Peyer's patch (tissue), 4 donors: ENCODE measurements at regions not wholly inside any gene's neighbourhood (a gene's known extent, or its start where the extent isn't known, plus 50 kb on each side); places are given as distances from the start of the nearest gene placed in this dataset.
"Not testable (repeated sequence)": the region's sequence is repeated elsewhere in the genome, so short reads cannot be mapped to it uniquely, and the experiment has no call there.

Experiments
- DNase-seq, 3 donors: peaks; one replicate each; pipeline ENCODE4 v3.0.0-alpha.2; 2017 to 2019
- H3K27ac ChIP-seq, 4 donors: fragments of 200-600 bp; sonication (generic); one replicate each; pipeline ENCODE4 v1.5.1; 2016 to 2019
- H3K27me3 ChIP-seq, 2 donors: fragments of 200-600 bp; sonication (generic); one replicate each; pipeline ENCODE4 v1.5.1; 2019
- H3K36me3 ChIP-seq, 3 donors: fragments of 200-600 bp; sonication (generic); one replicate each; pipeline ENCODE4 v1.5.1; 2016 to 2019
- H3K4me1 ChIP-seq, 4 donors: fragments of 200-600 bp; sonication (generic); one replicate each; pipeline ENCODE4 v1.5.1; 2016 to 2019
- H3K4me3 ChIP-seq, 4 donors: fragments of 200-600 bp; sonication (generic); 1 replicate in 3 of 4; 2 replicates in 1 of 4; pipeline ENCODE4 v1.5.1; 2016 to 2019; ENCODE audit warnings: mild to moderate bottlenecking in 1 of 4
- H3K9me3 ChIP-seq, 4 donors: fragments of 200-600 bp; sonication (generic); one replicate each; pipeline ENCODE4 v1.5.1; 2016 to 2019; ENCODE audit warnings: mild to moderate bottlenecking in 1 of 4
- POLR2A ChIP-seq, 2 donors: fragments of 450-650 bp; IDR thresholded peaks; one replicate each; pipeline ENCODE4 v1.5.1; 2017; ENCODE audit warnings: antibody characterized with exemption in 2 of 2, mild to moderate bottlenecking in 2 of 2, moderate library complexity in 2 of 2
- TF ChIP-seq, protein P1 (sequence below), 6 experiments: fragments of 450-650 bp in 4 of 6; fragments of 200-600 bp in 2 of 6; sonication (generic) in 1 of 6; IDR thresholded peaks; one replicate each; pipeline ENCODE4 v1.5.1; 2017 to 2019; ENCODE audit warnings: antibody characterized with exemption in 6 of 6, mild to moderate bottlenecking in 3 of 6, moderate library complexity in 1 of 6

DNA sequence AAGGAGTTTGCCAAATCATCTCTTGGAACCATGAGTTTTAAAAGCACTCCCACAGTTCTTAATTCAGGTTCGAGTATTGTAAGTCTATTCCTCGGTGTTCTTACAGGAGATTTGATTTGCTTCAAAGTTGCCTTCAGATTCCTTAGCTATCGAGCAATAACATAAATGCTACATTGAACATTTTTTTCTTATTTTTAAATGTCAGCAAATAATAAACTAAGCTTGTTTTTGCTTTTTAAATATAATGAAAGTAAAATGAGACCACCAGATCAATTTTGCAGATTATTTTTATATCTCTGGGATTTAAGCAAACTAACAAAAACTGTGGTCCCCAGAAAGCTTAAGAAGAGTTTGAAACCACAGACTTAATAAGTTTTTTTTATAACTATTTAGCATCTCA lies 195.5 kb downstream of the LNPK start:
- DNase-seq, result no peak

DNA sequence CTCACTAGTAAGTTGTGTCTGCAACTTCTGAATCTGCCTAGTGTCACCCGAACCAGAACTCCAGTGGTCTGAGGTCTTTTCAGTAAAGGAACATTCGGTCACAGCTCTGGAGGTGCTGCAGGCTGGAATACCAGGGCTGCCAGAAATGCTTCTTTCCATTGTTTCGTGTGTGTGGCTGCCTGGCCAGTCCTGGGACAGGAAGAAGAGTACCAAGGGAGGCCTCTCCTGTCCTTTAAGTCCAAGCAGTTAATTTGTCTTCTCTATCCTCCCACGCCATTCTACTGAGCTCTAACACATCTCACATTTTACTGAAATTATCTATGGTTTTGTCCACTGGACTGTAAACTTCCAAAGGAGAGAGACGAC lies 196.0 kb downstream of the LNPK start:
- Histone ChIP-seq H3K9me3 (no peaks in the 10 kb centered on the region), H3K4me1 (no peaks in the 10 kb centered on the region)
- TF ChIP-seq, protein P1, sequence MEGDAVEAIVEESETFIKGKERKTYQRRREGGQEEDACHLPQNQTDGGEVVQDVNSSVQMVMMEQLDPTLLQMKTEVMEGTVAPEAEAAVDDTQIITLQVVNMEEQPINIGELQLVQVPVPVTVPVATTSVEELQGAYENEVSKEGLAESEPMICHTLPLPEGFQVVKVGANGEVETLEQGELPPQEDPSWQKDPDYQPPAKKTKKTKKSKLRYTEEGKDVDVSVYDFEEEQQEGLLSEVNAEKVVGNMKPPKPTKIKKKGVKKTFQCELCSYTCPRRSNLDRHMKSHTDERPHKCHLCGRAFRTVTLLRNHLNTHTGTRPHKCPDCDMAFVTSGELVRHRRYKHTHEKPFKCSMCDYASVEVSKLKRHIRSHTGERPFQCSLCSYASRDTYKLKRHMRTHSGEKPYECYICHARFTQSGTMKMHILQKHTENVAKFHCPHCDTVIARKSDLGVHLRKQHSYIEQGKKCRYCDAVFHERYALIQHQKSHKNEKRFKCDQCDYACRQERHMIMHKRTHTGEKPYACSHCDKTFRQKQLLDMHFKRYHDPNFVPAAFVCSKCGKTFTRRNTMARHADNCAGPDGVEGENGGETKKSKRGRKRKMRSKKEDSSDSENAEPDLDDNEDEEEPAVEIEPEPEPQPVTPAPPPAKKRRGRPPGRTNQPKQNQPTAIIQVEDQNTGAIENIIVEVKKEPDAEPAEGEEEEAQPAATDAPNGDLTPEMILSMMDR (IDR thresholded peaks at IDR 0.05), result no peak
- no peak for TF ChIP-seq POLR2A (IDR thresholded peaks at IDR 0.05)

More for the DNA sequence above, 195.5 kb downstream of the LNPK start:
- no peak overlapping the region for H3K4me3 ChIP-seq
- H3K27ac ChIP-seq, result no peak overlapping the region
- H3K9me3 ChIP-seq, result no peaks in the 10 kb centered on the region
- no peaks in the 10 kb centered on the region for H3K36me3 ChIP-seq
- H3K4me1 ChIP-seq, result no peaks in the 10 kb centered on the region
- no peak for TF ChIP-seq POLR2A (IDR thresholded peaks at IDR 0.05)
- TF ChIP-seq, protein P1 (IDR thresholded peaks at IDR 0.05), result no peak
- no peaks in the 10 kb centered on the region for H3K27me3 ChIP-seq

DNA sequence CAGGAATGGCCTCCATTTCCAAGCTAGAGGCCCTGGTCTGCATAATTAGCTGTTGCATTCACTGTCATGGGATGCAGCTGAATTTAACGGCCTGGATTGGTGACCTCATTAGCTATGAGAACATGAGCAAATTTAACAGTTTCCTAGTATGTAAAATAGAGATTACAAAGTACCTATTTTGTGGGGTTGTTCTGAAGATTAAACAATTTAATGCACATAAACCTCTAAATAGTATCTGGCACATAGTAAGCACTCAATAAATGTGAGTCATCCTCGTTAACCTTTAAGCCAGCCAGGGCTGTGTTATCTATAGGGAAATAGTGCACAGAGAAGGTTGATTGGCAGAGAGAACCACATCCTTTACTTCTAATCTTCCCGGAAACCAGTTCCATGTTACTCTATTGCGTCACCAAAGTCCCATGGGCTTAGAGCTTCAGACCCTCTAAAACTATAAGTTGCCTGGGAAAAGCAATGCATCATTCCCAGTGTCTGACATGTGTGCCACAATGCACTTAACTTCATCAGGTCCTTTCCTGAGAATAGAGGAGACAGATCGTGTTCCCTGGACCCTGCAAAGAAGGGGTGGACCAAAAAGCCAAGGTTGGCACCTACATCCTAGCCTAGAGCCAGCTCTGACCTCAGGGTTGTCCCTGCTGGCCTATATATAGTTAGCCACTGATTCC lies 196.5 kb downstream of the LNPK start:
- no peak for DNase-seq
- Histone ChIP-seq H3K27me3 (no peaks in the 10 kb centered on the region), H3K9me3 (no peaks in the 10 kb centered on the region), H3K36me3 (no peaks in the 10 kb centered on the region), H3K4me1 (no peaks in the 10 kb centered on the region), H3K4me3 (no peak overlapping the region), H3K27ac (no peak overlapping the region)
- TF ChIP-seq POLR2A (IDR thresholded peaks at IDR 0.05), result no peak
- TF ChIP-seq, protein P1 (IDR thresholded peaks at IDR 0.05), result no peak

More for the DNA sequence above, 196.0 kb downstream of the LNPK start:
- Histone ChIP-seq H3K27ac (no peak overlapping the region), H3K4me3 (no peak overlapping the region), H3K27me3 (no peaks in the 10 kb centered on the region), H3K36me3 (no peaks in the 10 kb centered on the region)
- DNase-seq, result no peak

DNA sequence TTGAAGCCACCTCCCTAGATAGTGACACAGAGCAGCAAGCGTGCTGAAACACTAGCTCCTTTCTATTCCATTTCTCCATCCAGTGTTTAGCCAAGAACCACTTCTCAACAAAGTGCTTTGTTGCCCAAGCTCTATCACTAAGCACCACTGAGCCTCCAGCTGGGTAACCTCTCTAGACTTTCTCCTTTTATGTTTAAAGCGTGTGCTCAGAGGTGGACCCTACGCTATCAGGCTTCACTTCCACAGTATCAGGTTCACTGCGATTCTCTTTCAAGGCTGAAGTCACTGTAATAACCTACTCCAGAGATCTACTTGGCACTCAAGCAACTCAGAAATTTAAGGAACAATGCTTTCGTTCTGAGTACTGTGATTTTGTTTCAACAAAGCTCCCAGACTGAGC lies 197.9 kb downstream of the LNPK start:
- no peak overlapping the region for H3K27ac ChIP-seq
- DNase-seq, result no peak
- TF ChIP-seq POLR2A (IDR thresholded peaks at IDR 0.05), result no peak
- TF ChIP-seq, protein P1 (IDR thresholded peaks at IDR 0.05), result no peak
- no peaks in the 10 kb centered on the region for H3K4me1 ChIP-seq
- no peaks in the 10 kb centered on the region for H3K9me3 ChIP-seq
- no peaks in the 10 kb centered on the region for H3K27me3 ChIP-seq
- H3K4me3 ChIP-seq, result no peak overlapping the region
- no peaks in the 10 kb centered on the region for H3K36me3 ChIP-seq

DNA sequence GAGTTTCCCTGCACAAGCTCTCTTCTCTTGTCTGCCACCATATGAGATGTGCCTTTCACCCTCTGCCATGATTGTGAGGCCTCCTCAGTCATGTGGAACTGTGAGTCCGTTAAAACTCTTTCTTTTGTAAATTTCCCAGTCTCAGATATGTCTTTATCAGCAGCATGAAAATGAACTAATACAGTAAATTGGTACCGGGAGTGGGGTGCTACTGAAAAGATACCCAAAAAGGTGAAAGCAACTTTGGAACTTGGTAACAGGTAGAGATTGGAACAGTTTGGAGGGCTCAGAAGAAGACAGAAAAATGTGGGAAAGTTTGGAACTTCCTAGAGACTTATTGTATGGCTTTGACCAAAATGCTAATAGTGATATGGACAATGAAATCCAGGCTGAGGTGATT lies 205.6 kb downstream of the LNPK start:
- H3K27me3 ChIP-seq, H3K4me3 ChIP-seq, H3K4me1 ChIP-seq, DNase-seq, H3K27ac ChIP-seq, H3K36me3 ChIP-seq: not testable (repeated sequence)
- peaks cover 0 to 10% (median 3%) of the 10 kb centered on the region in 4 donors for H3K9me3 ChIP-seq

DNA sequence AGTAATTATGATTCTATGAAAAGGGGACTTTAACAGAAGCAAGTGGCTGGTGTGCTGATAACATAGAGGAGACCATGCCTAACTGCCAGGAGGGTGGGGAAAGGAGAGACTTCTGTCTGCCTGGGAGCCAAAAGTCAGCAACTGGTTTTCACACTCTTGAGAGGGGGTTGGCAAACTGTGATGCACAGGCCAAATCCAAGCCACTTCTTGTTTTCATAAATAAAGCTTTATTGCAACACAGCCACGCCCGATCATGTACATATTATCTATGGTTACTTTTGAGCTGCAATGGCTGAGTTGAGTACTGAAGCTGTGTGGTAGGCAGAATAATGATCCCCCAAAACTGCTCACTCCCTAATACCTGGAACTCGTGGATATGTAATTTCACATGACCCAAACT lies 208.4 kb downstream of the LNPK start:
- TF ChIP-seq POLR2A (IDR thresholded peaks at IDR 0.05), result no peak
- TF ChIP-seq, protein P1 (IDR thresholded peaks at IDR 0.05), result no peak
- Histone ChIP-seq H3K36me3 (no peaks in the 10 kb centered on the region), H3K27me3 (no peaks in the 10 kb centered on the region), H3K4me3 (no peak overlapping the region), H3K9me3 (peaks cover 0 to 10% (median 3%) of the 10 kb centered on the region in 4 donors), H3K27ac (no peak overlapping the region), H3K4me1 (no peaks in the 10 kb centered on the region)
- no peak for DNase-seq
